ENCODE measurements at regions not wholly inside any gene's neighbourhood (a gene's known extent, or its start where the extent isn't known, plus 50 kb on each side); places are given as distances from the start of the nearest gene placed in this dataset.

GRCh38 chr2:6073191-6074088, 381.3 kb downstream of the SOX11 start:
- no peak overlapping the region for H3K27ac ChIP-seq (ENCODE audit: low read length)

GRCh38 chr2:6074089-6074643, 382.0 kb downstream of the SOX11 start:
- intact Hi-C loops (cut with micrococcal nuclease; ENCODE audit: unreplicated experiment), result no loop called here
- BruUV-seq (replicated peaks), result no TSS peak
- DNase-seq (ENCODE audit: low read depth, low spot score) (no peak), ATAC-seq (no peak)
- Histone ChIP-seq H3K27ac (ENCODE audit: low read length) (no peak overlapping the region), H3K9me3 (ENCODE audit: control insufficient read depth, insufficient read depth, low read depth, low read length) (no peaks in the 10 kb centered on the region), H3K4me1 (ENCODE audit: control insufficient read depth, insufficient read depth, low read length) (no peaks in the 10 kb centered on the region), H3K4me3 (ENCODE audit: low read depth in 2 of 2, low read length in 2 of 2) (no peak overlapping the region), H3K36me3 (ENCODE audit: control insufficient read depth, insufficient read depth, low read length) (no peaks in the 10 kb centered on the region), H3K27me3 (ENCODE audit: control insufficient read depth, insufficient read depth, low read length) (no peaks in the 10 kb centered on the region)
- POLR2A ChIA-PET, result no interaction called here
- TF ChIP-seq TCF7L2 (IDR thresholded peaks at IDR 0.05; ENCODE audit: low read depth, low read length), result no peak
- CTCF ChIA-PET, result no interaction called here
- in situ Hi-C loops (cut with HindIII; ENCODE audit: low pct_unique_long_range_greater_than_20kb, low sequenced_read_pairs), result no loop called here

More at GRCh38 chr2:6073191-6074088, 381.3 kb downstream of the SOX11 start:
- Histone ChIP-seq H3K9me3 (ENCODE audit: control insufficient read depth, insufficient read depth, low read depth, low read length) (no peaks in the 10 kb centered on the region), H3K36me3 (ENCODE audit: control insufficient read depth, insufficient read depth, low read length) (no peaks in the 10 kb centered on the region), H3K4me1 (ENCODE audit: control insufficient read depth, insufficient read depth, low read length) (no peaks in the 10 kb centered on the region), H3K27me3 (ENCODE audit: control insufficient read depth, insufficient read depth, low read length) (no peaks in the 10 kb centered on the region), H3K4me3 (ENCODE audit: low read depth in 2 of 2, low read length in 2 of 2) (no peak overlapping the region)
- in situ Hi-C loops (cut with HindIII; ENCODE audit: low pct_unique_long_range_greater_than_20kb, low sequenced_read_pairs), result no loop called here
- ChIA-PET POLR2A (no interaction called here), CTCF (no interaction called here)
- no peak for TF ChIP-seq REST (IDR thresholded peaks at IDR 0.05; ENCODE audit: insufficient read depth in 1 of 2, low read depth in 2 of 2, low read length in 1 of 2)
- no peak for TF ChIP-seq CTCF (IDR thresholded peaks at IDR 0.05)
- no peak for TF ChIP-seq SIN3A (IDR thresholded peaks at IDR 0.05; ENCODE audit: borderline replicate concordance, insufficient read depth, low read depth, low read length)
- no peak for TF ChIP-seq POLR2AphosphoS5 (IDR thresholded peaks at IDR 0.05; ENCODE audit: low read depth, low read length)
- no peak for TF ChIP-seq TCF7L2 (IDR thresholded peaks at IDR 0.05; ENCODE audit: low read depth, low read length)
- no peak for DNase-seq (ENCODE audit: low read depth, low spot score)
- intact Hi-C loops (cut with micrococcal nuclease; ENCODE audit: unreplicated experiment), result no loop called here
- no TSS peak for BruUV-seq (replicated peaks)
- no peak; the same call in 1 of the 2 replicates for ATAC-seq

GRCh38 chr2:6077585-6077984, 385.4 kb downstream of the SOX11 start:
- Histone ChIP-seq H3K27me3 (ENCODE audit: control insufficient read depth, insufficient read depth, low read length) (no peaks in the 10 kb centered on the region), H3K27ac (ENCODE audit: low read length) (no peak overlapping the region), H3K4me1 (ENCODE audit: control insufficient read depth, insufficient read depth, low read length) (no peaks in the 10 kb centered on the region), H3K9me3 (ENCODE audit: control insufficient read depth, insufficient read depth, low read depth, low read length) (no peaks in the 10 kb centered on the region), H3K4me3 (ENCODE audit: low read depth in 2 of 2, low read length in 2 of 2) (no peak overlapping the region), H3K36me3 (ENCODE audit: control insufficient read depth, insufficient read depth, low read length) (no peaks in the 10 kb centered on the region)
- POLR2A ChIA-PET, result interaction anchor here (0.5 kb wide), 1 partner anchor 193 kb away, joined by 3 read pairs; no protein-coding TSS in a partner anchor
- in situ Hi-C loops (cut with HindIII; ENCODE audit: low pct_unique_long_range_greater_than_20kb, low sequenced_read_pairs) (no loop called here), intact Hi-C loops (cut with micrococcal nuclease; ENCODE audit: unreplicated experiment) (no loop called here)
- TF ChIP-seq CTCF (IDR thresholded peaks at IDR 0.05), result no peak
- BruUV-seq (replicated peaks), result no TSS peak
- ATAC-seq (no peak), DNase-seq (ENCODE audit: low read depth, low spot score) (no peak)
- CTCF ChIA-PET, result no interaction called here
